ENCODE measurements at regions not wholly inside any gene's neighbourhood (a gene's known extent, or its start where the extent isn't known, plus 50 kb on each side); places are given as distances from the start of the nearest gene placed in this dataset.

DNA sequence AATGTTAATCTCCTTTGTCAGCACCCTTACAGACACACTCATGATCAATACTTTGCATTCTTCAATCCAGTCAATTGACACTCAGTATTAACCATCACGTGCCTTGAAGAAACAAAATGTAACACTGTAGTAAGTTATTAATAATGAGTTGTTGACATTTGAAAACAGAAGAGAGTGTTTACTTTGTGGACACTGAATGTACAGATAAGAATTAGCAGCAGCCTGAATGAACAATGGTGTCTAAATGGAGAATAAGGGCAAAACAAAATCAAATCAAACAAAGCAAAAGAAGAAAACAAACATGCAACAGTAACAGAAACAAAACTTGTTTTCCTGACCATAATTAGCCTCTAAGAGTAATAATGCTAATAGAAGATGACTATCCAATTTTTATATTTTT is 1191.1 kb upstream of the MIR17HG start:
- TF ChIP-seq, protein P1, sequence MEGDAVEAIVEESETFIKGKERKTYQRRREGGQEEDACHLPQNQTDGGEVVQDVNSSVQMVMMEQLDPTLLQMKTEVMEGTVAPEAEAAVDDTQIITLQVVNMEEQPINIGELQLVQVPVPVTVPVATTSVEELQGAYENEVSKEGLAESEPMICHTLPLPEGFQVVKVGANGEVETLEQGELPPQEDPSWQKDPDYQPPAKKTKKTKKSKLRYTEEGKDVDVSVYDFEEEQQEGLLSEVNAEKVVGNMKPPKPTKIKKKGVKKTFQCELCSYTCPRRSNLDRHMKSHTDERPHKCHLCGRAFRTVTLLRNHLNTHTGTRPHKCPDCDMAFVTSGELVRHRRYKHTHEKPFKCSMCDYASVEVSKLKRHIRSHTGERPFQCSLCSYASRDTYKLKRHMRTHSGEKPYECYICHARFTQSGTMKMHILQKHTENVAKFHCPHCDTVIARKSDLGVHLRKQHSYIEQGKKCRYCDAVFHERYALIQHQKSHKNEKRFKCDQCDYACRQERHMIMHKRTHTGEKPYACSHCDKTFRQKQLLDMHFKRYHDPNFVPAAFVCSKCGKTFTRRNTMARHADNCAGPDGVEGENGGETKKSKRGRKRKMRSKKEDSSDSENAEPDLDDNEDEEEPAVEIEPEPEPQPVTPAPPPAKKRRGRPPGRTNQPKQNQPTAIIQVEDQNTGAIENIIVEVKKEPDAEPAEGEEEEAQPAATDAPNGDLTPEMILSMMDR (IDR thresholded peaks at IDR 0.05): no peak
- TF ChIP-seq, protein P2, sequence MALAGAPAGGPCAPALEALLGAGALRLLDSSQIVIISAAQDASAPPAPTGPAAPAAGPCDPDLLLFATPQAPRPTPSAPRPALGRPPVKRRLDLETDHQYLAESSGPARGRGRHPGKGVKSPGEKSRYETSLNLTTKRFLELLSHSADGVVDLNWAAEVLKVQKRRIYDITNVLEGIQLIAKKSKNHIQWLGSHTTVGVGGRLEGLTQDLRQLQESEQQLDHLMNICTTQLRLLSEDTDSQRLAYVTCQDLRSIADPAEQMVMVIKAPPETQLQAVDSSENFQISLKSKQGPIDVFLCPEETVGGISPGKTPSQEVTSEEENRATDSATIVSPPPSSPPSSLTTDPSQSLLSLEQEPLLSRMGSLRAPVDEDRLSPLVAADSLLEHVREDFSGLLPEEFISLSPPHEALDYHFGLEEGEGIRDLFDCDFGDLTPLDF (CRISPR knock-in tag; IDR thresholded peaks at IDR 0.05): no peak
- TF ChIP-seq, protein P3, sequence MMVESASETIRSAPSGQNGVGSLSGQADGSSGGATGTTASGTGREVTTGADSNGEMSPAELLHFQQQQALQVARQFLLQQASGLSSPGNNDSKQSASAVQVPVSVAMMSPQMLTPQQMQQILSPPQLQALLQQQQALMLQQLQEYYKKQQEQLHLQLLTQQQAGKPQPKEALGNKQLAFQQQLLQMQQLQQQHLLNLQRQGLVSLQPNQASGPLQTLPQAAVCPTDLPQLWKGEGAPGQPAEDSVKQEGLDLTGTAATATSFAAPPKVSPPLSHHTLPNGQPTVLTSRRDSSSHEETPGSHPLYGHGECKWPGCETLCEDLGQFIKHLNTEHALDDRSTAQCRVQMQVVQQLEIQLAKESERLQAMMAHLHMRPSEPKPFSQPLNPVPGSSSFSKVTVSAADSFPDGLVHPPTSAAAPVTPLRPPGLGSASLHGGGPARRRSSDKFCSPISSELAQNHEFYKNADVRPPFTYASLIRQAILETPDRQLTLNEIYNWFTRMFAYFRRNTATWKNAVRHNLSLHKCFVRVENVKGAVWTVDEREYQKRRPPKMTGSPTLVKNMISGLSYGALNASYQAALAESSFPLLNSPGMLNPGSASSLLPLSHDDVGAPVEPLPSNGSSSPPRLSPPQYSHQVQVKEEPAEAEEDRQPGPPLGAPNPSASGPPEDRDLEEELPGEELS (CRISPR knock-in tag; IDR thresholded peaks at IDR 0.05): no peak
- TF ChIP-seq, protein P4, sequence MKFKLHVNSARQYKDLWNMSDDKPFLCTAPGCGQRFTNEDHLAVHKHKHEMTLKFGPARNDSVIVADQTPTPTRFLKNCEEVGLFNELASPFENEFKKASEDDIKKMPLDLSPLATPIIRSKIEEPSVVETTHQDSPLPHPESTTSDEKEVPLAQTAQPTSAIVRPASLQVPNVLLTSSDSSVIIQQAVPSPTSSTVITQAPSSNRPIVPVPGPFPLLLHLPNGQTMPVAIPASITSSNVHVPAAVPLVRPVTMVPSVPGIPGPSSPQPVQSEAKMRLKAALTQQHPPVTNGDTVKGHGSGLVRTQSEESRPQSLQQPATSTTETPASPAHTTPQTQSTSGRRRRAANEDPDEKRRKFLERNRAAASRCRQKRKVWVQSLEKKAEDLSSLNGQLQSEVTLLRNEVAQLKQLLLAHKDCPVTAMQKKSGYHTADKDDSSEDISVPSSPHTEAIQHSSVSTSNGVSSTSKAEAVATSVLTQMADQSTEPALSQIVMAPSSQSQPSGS (CRISPR knock-in tag; IDR thresholded peaks at IDR 0.05; ENCODE audit: borderline replicate concordance, low read depth): no peak
- TF ChIP-seq, protein P5, sequence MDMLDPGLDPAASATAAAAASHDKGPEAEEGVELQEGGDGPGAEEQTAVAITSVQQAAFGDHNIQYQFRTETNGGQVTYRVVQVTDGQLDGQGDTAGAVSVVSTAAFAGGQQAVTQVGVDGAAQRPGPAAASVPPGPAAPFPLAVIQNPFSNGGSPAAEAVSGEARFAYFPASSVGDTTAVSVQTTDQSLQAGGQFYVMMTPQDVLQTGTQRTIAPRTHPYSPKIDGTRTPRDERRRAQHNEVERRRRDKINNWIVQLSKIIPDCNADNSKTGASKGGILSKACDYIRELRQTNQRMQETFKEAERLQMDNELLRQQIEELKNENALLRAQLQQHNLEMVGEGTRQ (CRISPR knock-in tag; IDR thresholded peaks at IDR 0.05): no peak
- TF ChIP-seq ZNF317 (CRISPR knock-in tag; IDR thresholded peaks at IDR 0.05; ENCODE audit: borderline replicate concordance, low read depth) (no peak), NFYB (CRISPR knock-in tag; conservative IDR thresholded peaks at IDR 0.05; ENCODE audit: low read depth) (no peak), KAT7 (CRISPR knock-in tag; IDR thresholded peaks at IDR 0.05; ENCODE audit: borderline replicate concordance) (no peak), OVOL2 (CRISPR knock-in tag; IDR thresholded peaks at IDR 0.05; ENCODE audit: borderline replicate concordance) (no peak)
- TF ChIP-seq, protein P6, sequence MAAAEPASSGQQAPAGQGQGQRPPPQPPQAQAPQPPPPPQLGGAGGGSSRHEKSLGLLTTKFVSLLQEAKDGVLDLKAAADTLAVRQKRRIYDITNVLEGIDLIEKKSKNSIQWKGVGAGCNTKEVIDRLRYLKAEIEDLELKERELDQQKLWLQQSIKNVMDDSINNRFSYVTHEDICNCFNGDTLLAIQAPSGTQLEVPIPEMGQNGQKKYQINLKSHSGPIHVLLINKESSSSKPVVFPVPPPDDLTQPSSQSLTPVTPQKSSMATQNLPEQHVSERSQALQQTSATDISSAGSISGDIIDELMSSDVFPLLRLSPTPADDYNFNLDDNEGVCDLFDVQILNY (CRISPR knock-in tag; IDR thresholded peaks at IDR 0.05): no peak
